H7 (cell line): ENCODE measurements at regions not wholly inside any gene's neighbourhood (a gene's known extent, or its start where the extent isn't known, plus 50 kb on each side); places are given as distances from the start of the nearest gene placed in this dataset.

ENCODE experiments used
- DNase-seq: peaks from one replicate; pipeline ENCODE4 v3.0.0; 2012
- H3K27me3 ChIP-seq: 2 replicates; pipeline ENCODE4 v1.6.0; 2011; ENCODE audit warnings: mild to moderate bottlenecking, low read length; ENCODE audit not compliant: control insufficient read depth, insufficient read depth
- H3K36me3 ChIP-seq: replicated peaks from 2 replicates; pipeline ENCODE4 v1.5.1; 2011; ENCODE audit warnings: low read length; ENCODE audit not compliant: control insufficient read depth, insufficient read depth
- H3K4me3 ChIP-seq: 2 replicates; pipeline ENCODE4 v1.5.1; 2011; ENCODE audit warnings: low read depth, mild to moderate bottlenecking, control low read depth, low read length, moderate library complexity; ENCODE audit not compliant: insufficient read depth

DNA sequence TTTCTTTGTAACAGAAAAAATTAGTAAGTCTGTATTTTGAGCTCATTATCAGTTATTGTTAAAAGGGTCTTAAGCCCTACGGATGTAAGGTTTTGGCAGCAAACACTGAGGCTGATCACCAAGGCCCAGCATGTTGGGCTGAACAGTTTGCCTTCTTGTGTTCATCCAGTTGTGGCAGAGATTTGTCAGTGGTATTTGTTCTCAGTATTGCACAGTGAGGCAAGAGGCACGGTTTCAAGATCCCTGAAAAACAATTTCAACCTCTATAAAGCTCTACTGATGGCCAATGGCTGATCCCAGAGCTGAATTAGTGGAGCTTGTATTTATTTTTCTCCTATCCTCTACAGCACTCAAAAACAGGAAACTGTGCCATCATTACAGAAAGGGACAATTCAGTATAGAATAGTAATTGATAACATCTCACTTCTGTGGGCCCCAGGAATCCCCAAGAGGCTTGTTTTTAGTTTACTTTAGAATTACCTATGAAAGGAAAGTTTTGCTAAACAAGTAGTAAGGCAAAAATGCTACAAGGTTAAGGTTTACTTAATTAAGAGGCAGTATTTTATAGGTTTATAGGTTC is 191.8 kb upstream of the RAB4A start:
- Histone ChIP-seq H3K27me3 (no peaks in the 10 kb centered on the region), H3K4me3 (no peak overlapping the region), H3K36me3 (no peaks in the 10 kb centered on the region)
- no peak for DNase-seq

DNA sequence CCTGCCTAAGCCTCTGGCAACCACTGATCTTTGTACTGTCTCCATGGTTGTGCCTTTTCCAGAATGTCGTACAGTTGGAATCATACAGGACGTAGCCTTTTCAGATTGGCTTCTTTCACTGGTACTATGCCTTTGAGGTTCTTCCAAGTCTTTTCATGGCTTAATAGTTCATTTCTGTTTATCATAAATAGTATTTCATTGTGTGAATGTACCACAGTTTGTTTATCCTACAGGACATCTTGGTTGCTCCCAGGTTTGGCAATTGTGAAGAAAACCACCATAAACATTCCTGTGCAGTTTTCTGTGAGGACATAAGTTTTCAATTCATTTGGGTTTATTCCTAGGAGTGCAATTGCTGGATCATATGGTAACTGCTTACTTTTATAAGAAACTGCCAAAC is 190.6 kb upstream of the RAB4A start:
- no peak for DNase-seq
- no peaks in the 10 kb centered on the region for H3K36me3 ChIP-seq
- H3K27me3 ChIP-seq: no peaks in the 10 kb centered on the region
- no peak overlapping the region for H3K4me3 ChIP-seq

DNA sequence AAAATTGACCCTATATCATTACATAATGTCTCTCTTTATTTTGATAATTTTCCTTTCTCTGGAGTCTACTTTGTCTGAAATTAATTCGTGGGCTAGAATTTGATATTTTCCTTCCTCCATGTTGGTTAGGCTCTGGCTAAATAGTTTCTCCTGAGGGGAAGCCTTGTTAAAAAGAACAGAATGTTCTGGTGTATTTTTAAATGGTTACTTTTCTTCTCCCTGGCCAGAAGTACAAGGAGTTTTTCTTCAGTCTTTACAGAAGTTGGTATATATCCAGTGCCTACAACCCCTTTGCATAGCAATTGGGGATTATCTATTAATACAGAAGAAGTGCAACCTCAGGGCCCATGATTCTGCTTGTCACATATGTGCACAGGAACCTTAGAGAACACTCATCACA is 185.6 kb upstream of the RAB4A start:
- no peak for DNase-seq
- H3K36me3 ChIP-seq: no peaks in the 10 kb centered on the region

DNA sequence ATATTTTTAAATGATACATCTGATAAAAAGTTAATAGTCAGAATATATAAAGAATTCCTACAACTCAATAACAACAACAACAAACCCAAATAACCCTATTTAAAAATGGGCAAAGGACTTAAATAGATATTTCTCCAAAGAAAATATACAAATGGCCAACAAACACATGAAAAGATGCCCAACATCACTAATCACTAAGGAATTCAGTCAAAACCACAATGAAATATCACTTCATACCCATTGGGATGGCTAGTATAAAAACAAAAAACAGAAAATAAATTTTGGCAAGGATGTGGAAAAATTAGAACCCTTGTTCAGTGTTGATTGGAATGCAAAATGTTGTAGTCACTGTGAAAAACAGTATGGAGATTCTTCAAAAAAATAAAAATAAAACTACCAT is 184.8 kb upstream of the RAB4A start:
- no peak for DNase-seq
- no peak overlapping the region for H3K4me3 ChIP-seq
- H3K27me3 ChIP-seq: no peaks in the 10 kb centered on the region
- H3K36me3 ChIP-seq: no peaks in the 10 kb centered on the region

More for the DNA sequence above, 185.6 kb upstream of the RAB4A start:
- no peak overlapping the region for H3K4me3 ChIP-seq
- no peaks in the 10 kb centered on the region for H3K27me3 ChIP-seq

DNA sequence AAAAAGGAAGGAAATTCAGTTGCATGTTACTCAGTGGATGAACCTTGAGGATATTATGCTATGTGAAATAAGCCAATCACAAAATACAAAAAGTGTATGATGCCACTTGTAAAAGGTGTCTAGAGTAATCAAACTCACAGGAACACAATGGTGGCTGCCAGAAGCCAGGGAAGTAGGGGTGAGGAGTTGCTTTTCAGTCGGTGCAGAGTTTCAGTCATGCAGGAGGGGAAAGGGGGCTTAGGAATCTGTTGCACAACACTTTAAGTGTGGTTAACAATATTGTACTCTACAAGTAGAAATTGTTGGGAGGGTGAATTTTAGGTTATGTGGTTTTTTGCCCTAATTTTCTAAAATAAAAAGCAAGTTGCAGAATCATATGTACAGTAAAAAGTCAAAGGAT is 184.2 kb upstream of the RAB4A start:
- Histone ChIP-seq H3K27me3 (no peaks in the 10 kb centered on the region), H3K4me3 (no peak overlapping the region), H3K36me3 (no peaks in the 10 kb centered on the region)
- no peak for DNase-seq

DNA sequence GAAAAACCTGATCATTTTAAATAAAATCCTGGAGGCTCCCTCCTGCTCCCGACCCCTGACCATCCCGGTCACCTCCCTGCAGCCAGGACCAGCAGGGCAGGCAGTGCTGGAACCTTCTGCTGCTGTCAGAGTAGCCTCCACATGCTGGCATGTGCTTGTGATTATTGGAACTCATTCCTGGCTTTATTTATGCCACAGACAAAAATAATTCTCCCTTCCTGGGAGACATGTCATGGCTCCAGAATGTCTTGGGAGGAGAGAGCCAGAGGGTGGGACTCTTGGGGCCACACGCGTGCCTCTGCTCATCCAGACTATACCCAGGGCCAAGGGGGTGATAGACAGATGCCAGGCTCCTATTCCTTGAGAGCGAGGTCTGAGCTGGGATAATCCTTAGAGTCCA is 183.6 kb upstream of the RAB4A start:
- H3K36me3 ChIP-seq: no peaks in the 10 kb centered on the region
- H3K4me3 ChIP-seq: no peak overlapping the region
- H3K27me3 ChIP-seq: no peaks in the 10 kb centered on the region
- DNase-seq: no peak

DNA sequence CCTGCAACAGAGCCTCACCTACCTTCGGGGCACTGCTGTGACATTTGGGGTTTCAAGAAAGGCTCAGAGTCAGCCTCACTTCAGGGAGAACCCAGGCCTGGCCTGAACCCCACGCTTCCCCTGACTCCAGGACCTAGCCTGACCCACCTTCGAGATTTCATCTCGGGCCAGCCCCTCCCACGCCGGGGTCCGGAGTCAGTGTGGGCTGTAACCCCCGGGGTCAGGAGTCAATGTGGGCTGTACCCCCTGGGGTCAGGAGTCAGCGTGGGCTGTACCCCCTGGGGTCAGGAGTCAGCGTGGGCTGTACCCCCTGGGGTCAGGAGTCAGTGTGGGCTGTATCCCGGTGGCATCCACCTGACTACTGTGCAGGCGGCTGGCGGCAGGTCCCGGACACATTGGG is 183.0 kb upstream of the RAB4A start:
- H3K4me3 ChIP-seq: no peak overlapping the region

DNA sequence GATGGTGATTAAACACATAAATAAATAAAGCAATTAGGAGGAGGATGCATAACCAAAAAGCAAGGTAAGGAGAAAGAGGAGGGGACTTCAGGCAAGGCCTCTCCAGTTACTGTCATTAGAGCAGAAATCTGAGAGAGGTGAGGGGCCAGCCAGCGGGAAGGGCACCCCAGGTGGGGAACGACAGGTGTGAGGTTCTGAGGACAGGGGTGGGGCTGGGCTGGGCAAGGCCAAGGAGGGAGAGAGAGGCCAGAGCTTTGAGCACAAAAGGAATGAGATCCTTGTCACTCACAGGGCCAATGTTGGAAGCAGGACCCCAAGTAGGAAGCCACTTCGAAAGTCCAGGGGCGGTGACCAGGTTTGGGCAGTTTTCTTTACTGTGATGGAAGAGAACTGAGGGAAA is 182.2 kb upstream of the RAB4A start:
- H3K4me3 ChIP-seq: no peak overlapping the region
- no peaks in the 10 kb centered on the region for H3K36me3 ChIP-seq
- no peaks in the 10 kb centered on the region for H3K27me3 ChIP-seq
- DNase-seq: no peak

More for the DNA sequence above, 183.0 kb upstream of the RAB4A start:
- DNase-seq: no peak
- Histone ChIP-seq H3K36me3 (no peaks in the 10 kb centered on the region), H3K27me3 (no peaks in the 10 kb centered on the region)

DNA sequence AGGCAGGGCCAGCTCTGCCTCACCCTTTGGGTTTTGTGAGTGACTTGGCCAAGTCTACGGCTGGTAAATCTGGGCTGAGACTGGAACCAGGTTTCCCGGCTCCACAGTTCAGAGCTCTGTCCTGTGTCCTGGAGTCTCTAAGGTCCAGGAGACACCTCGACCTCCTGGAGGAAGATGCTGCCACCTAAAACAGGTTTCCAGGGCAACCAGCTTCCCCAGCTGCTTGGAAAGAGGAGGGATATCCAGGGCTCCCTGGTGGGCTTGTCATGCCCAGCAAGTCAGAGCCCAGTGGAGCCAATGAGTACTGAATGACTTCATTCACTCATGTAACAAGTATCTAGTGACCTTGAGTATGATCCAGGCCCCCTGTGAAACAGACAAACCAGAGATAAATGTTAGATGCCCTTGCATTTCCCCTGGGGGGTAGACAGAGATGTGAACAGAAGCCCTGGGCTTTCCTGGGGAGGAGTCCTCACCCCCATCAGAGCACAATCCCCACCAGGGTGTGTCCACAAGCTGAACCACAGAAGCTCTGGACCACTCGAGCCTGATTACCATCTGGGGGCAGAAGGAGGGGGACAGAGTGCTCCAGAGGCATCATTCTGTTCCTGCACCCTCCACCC is 181.2 kb upstream of the RAB4A start:
- no peak for DNase-seq
- no peaks in the 10 kb centered on the region for H3K36me3 ChIP-seq
- H3K4me3 ChIP-seq: no peak overlapping the region
- no peaks in the 10 kb centered on the region for H3K27me3 ChIP-seq

DNA sequence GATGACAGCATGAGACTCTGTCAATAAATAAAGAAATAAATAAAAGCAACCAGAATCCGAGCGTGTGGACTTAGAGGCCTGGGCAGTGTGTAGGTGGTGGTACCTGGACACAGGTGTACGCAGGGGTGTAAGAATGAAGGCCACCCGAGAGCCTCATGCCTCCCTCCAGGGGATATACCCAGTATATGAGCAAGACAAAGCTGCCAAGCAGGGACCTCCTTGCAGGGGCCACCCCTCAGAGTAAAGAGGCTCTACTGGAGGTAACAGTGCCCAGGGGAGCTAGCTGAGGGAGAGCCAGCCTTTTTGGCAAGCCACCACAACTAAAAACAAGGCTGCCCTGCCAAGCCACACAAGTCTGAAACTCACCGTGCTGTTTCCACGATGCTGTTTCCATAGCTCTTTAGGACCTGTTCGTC is 179.2 kb upstream of the RAB4A start:
- H3K27me3 ChIP-seq: no peaks in the 10 kb centered on the region
- no peaks in the 10 kb centered on the region for H3K36me3 ChIP-seq
- no peak overlapping the region for H3K4me3 ChIP-seq
- no peak for DNase-seq

DNA sequence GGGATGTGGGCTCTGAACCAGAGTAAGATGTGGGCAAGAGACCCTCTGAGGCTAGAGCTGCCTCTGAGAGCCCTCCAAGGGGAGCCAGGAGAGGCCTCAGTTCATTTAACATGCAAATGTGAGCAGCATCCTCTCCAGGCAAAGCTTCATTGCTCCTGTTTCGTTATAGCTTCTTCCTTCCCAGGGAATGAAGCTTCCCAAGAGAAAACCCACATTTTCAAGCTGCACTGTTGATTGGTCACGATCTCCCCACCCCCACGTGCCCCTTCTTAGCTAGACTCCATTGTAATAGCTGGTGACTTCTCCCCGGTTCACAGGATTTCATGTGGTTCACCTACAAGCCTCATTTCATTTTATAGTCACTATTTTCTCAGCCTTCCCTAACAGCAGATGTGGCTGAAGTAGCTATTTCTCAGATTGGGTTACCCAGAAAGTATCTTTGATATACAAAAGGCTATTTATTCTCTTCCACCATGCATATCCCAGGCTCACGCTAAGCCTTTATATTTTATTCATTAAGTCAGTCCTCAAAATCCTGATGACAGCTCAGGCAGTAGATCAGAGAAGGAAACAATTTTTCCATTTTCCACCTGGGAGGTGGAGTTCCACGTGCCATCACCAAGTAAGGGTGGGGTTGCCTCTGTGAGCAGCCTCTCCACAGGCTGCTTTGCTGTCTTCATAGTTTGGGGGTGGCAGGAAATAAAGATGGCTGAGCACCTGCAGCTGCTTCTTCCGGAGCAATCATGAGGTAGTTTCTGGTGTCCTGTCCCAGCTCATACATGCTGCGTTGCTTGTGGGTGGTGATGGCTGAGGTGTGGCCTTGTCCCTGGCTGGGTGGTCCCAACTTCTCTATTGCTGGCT is 178.3 kb upstream of the RAB4A start:
- Histone ChIP-seq H3K4me3 (no peak overlapping the region), H3K27me3 (no peaks in the 10 kb centered on the region), H3K36me3 (no peaks in the 10 kb centered on the region)
- peak; percentile 40 for DNase-seq

DNA sequence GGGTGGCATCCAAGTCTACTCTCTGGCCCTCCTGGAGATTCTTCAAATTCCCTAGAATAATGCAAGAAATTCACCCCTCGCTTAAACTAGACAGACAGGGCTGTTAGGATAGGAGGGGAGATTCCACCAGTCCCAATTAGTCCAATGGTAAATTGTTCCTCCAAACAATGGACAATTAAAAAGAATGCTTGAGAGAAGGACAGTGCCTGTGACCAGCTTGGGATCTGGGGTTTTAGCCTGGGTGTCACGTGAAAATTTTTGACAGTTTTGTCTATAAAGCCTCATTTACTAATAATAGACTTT is 177.7 kb upstream of the RAB4A start:
- Histone ChIP-seq H3K27me3 (no peaks in the 10 kb centered on the region), H3K36me3 (no peaks in the 10 kb centered on the region), H3K4me3 (no peak overlapping the region)
- DNase-seq: no peak

DNA sequence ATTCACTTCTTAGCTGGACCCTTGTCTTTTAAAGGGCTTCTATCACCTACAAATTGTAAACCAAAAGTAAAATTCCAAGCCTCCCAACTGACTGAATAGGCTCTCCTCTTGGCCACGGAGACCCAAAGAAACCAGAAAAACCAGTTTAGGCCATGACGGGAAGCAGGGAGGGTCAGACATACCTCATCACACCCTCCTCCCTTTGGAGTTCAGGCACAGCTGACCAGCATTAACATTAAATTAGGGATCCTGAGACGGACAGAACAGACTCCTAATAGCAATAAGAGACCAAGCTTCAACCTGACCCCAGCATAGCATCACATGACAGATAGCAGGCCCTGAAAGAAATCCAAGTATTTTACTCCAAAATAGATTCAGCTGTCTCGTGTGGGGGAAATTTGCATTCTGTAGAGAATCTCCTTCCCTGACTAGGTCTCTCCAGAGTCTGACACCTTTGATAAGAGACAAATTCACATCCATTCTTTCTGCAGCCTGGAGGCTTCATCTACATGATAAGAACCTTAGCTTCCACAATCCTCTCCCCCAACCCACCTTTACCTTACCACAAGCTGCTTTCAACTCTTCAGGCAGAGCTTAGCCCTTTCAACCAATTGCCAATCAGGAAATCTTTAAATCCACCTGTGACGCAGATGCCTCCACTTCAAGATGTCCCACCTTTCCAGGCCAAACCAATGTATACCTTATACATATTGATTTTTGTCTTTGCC is 177.1 kb upstream of the RAB4A start:
- no peaks in the 10 kb centered on the region for H3K36me3 ChIP-seq
- peak; percentile 64 for DNase-seq
- H3K27me3 ChIP-seq: no peaks in the 10 kb centered on the region
- H3K4me3 ChIP-seq: no peak overlapping the region

DNA sequence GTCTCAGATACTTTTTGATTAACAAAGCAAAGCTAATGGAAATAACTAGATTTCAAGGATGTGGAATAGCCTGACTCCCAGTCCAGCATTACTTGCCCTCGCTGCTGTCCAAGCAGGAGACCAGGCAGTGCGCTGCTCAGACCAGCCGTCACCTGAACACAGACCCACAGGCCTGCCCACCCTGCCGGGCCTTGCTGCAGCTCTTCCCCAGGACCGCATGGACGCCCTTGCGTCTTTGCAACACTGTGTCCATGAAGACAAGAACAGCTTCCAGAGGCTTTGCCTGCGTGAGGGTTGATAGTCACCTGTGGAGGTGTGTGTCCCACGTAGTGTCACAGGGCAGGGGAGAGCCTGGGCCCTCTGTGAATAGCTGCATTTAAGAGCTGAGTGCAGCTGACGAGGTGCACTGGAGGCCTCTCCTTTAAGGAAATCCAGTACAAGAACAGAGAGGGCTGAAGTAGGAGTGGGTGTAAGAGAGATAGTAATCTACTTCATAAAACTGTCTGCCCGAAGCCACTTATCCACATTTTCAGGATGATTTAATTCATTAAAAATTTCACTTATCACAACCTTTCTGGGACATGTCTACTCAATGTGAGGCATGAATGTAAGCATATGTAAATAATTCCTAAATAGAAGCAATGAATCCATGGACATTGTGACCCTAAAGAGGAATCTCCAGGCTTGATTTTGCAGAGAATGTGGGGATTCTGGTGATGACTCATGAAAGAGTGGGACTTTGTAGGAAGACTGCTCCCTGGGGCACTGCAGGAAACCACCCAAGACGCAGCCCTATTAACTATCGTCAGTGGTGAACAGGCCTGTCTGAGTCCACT is 176.2 kb upstream of the RAB4A start:
- no peak for DNase-seq
- H3K27me3 ChIP-seq: no peaks in the 10 kb centered on the region
- H3K4me3 ChIP-seq: no peak overlapping the region
- H3K36me3 ChIP-seq: no peaks in the 10 kb centered on the region
